Suppressor macrophage (primary cell): ENCODE measurements at regions not wholly inside any gene's neighbourhood (a gene's known extent, or its start where the extent isn't known, plus 50 kb on each side); places are given as distances from the start of the nearest gene placed in this dataset.

ENCODE experiments used
- DNase-seq, 4 experiments: peaks; one replicate each; pipeline ENCODE4 v3.0.0-alpha.2; 2020 to 2022

DNA sequence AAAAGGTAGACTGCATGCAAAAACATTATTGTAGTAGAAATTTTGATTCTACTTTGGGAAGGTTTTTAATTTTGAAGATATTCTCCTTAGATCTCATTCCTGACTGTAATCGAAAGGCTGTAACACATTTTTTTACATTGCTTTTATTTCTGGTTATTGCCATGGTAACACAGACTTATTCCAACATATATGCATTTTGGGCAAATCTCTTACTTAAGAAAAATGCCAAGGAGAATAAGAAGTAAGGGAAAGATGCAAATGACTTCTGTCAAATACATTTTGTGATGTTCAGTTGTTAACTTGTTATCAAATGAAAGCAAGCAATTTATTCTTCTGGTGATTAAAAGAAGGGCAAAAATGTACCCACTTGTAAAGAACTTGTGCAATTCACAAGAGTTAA lies 267.5 kb downstream of the AASDHPPT start:
- DNase-seq = no peak

DNA sequence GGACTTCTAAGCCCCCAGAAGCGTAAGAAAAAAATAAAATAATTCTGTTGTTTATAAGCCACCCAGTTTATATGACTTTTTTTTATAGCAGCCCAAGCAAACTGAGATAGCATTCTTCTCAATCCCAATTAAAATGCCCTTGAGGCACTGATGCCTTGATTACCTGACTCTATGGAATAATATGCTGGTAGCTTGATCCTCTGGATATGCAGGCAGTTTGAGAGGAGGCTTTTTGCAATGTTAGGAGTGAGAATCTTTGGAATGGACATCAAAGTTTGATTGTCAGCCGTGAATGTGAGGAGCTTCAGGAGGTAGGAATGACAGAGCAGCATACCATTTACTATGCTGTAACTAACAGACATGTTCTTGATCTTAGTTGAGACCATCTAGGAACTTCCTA lies 275.6 kb downstream of the AASDHPPT start:
- DNase-seq = no peak

DNA sequence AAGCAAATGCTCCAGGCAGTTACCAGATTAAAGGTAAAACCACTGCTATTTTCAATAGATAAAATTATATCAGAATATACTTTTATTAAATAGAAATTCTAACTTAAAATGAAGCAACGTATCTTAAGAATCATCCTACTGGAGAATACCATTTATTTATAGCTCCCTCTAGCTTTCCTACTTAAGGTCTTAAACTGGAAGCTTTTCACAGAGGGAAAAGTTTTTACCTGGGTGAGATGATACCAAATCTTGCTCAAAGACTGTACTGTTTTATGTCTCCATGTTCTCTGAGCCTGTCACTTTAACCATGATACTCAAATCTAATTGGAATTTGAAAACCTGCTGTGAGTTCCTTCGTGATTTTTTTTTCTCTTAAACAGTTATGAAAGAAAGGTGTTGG lies 291.8 kb downstream of the AASDHPPT start:
- DNase-seq = no peak

DNA sequence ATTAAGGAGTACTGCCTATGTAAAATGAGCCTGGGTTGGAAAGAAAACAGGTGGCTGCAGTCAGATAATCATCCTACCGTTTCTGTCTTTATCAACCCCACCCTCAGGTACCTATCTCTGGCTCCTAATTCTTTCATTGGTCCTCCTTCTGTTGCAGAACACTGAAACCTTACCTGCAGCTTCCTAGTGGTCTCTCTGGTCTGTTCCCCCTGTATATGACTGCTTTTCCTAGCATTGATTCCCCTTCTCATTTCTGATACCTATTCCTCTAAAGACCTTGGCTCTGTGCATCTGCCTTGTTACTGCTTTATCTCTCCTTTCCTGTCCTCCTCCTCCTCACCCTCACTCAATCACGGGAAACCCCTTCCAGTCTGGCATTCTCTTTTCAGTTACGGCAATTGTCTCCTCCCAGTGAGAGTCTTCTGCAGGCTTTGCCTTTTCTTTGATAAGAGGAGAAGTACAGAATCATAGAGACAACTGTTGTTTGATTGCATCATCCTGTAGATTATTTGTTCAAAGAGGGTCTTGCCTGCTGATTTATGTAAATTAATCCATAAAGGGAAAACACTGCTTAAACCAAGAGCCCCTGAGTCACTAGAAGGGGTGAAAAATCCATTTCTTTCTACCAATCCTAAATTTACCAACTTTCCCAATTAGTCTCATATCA lies 301.2 kb downstream of the AASDHPPT start:
- no peak for DNase-seq

DNA sequence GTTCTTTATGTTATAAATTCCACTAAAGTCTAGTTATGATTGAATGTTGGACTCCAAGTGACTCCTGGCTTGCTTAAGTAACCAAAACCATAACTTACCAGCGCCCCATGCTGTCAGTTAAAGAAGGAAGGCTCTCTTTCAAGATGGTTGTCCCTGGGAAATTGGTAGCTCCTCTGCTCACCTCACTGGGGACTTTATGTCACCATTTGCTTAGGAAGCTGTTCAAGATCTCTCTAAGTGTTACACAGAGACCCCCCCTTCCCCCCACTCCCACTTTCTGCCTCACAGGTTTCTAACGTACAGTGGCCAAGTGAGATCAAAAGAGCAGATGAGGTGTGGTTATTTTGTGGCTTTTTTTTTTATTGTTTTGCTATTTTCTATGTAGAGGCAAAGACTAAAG lies 301.8 kb downstream of the AASDHPPT start:
- no peak for DNase-seq

DNA sequence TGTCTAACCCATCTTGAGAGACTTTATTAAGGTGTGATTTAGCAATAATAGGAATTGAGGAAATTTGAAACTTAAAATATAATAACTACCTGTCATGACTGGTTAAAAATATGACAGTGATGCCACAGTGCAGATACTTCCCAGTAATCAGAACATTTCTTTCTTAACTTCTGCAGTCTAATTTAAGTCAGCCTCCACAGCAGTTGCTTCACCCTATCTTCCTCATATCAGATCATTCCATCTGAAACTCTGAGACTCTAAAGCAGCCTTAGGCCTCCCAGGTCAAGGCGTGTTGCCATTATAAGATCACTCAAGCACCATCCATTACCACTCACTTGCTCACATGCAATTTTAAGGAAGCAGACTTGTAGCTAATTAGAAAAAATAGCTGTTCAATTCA lies 302.2 kb downstream of the AASDHPPT start:
- no peak for DNase-seq

DNA sequence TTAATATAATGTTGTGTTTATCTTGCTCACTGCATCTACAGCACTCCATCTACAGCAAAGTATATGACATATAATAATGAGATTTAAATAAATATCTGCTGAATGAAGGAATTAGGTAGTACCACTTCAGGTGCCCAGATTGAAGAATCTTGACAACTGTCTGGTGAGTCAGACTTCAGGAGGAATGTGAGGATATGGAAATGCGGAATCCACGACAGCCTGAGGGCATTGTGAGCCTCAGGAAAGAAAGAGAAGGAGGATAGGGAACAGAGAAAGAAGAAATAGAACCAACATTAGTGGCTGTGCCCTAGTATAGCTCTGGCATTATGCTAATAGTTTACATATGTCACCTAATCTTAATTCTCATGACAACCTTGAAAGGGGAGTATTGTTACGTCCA lies 304.4 kb downstream of the AASDHPPT start:
- DNase-seq = no peak

DNA sequence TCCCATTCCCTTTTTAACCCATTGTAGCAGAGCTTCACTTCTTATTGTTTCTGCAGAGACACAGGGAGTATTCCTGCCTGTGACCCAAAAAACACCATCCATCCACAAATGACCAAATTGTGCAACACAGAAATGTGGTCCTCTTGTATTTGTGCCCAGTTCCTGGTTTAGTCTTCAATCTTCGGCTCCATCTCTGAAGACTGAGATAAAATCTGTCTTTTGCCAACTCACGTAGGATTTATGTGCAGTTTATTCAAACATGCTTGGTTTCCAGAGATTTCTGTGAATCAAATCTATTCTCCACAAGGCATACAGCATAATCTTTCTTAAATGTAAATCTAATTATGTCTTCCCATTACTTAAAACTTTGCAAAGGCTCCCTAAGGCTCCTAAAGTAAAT lies 307.0 kb downstream of the AASDHPPT start:
- no peak for DNase-seq

DNA sequence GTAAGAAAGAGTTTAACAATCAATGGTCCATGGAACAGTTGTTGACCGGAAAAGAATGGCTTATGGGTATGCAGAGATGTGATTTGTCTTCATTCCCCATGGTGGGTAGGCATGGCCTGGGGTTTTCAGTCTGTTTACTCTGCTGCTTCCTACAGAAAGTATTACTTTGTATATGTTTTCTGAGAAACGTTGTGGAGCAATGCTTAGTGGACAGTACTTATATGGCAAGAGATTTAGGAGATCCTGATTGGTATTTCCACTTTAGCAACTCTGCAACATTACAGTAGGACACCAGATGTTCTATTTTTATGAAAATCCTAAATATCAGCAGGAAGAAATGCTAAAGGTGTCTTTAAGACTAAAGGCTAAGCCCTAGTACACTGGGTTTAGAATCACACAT lies 309.1 kb downstream of the AASDHPPT start:
- no peak for DNase-seq

DNA sequence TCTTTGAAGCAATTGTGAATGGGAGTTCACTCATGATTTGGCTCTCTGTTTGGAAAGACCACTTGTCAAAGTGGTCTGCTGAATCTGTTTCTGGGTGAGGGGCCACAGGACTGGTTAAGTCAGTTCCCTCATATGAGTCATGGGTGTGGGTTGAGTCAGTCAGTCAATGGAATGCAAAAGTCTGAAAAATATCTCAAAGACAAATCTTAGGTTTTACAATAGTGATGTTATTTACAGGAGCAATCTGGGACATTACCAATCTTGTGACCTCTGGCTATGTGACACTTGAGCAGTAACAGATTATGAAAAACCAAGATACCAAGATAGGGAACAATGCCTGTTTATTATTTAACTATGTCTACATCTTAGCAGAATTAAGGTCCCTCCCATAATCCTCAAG lies 311.6 kb downstream of the AASDHPPT start:
- no peak for DNase-seq

DNA sequence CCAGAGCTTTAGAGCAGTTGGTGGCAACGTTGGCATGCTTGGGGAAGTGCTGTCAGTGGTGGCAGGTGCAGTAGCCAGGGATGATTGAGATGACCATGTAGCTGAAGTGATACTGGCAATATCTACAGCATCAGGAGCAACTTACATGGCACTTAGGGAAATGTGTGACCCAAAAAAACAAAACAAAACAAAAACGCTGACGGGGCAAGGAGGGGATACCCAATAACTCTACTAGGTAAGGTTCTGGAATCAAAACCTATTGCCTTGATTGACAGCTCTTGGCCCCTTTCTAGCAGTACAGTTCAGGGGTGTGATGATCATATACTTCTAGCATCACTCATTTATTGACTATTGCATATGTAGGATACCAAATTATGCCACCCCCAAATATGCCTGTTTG lies 312.6 kb downstream of the AASDHPPT start:
- DNase-seq = no peak

DNA sequence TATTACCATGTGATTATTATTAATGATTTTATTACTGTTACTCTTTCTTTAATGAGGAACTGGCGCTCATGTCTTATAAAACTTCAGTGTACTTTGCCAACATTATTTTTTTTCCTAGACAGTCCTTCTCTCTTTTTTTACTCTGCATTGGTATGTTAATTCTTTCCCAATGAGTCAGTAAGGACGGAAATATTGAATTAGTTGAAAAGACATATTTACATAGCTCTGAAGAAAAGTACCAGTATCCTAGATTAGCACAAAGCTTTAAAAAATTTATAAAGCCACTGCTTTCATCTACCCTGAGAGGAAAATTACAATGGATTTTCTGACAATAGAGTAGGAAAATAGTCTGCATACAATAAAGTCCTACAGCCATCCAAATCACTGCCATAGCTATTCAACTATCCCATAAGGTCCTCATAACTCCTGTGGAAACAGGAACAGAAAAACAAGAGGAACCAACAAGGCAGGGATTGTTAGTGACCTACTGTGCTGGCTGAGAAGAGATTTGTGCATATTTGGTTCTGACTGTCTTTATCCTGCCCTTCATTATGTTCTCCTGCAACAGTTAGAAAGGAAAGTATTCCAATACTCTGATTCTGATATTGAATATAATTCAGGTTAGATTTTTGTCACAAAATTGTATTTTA lies 314.4 kb downstream of the AASDHPPT start:
- no peak for DNase-seq

DNA sequence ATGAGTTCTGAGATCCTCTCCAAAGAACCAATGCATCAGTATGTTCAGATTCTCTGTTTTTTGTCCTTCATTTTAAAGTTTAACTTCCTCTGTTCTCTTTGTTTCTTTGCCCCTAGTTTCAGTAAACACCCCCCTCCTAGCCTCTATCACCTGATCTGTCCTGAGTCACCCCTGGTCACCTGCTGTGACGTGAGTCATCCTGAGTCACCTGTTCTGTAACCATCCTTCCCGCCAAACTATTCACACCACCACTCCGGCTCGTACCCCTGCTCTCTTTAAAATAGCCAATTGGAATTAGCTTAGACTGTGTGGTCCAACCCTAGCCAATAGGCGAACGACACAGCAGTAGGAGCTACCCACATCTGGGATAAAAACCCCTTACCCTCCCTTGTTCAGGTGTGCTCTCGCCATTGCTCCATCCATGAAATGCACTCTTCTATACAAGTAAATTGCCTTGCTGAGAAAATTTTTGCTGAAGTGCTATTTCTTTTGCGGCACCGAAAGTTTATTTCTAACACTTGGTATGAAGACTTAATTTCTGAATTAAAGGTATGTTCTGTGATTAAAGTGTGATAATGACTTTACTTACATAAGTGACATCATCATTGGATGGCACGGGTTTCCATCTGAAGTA lies 318.4 kb downstream of the AASDHPPT start:
- DNase-seq = no peak

DNA sequence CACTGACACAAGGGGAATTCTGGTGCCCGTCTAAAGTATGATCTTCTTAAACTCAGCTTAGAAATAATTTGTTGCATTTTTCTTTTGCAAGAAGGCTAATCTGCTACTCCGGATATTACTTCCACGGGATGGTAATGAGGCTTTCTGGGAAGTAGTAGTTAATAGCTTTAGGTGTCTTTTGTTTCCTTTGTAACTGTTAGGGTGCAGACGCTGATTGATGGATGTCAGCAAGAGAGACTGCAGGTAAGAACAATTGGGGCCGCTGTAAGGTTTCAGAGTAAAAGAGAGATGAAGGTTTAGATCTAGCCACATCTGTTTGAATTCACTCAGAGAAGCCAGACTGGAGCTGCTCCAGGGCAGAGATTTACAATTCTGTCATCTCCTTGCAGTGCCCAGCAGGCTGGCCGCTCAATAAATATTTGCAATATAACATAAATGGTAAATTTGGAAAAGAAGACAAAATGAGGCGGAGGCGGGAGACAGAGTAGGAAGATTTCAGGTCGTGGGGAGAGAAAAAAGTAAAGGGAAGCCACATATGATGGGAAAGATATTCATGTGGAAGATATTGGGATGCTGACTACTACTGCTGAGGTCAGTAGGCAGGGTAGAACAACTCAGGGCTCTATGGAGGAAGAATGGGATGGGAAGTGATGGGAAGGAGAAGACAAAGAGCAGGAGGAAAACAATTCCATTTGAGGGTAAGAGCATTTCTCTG lies 320.5 kb downstream of the AASDHPPT start:
- DNase-seq = no peak

DNA sequence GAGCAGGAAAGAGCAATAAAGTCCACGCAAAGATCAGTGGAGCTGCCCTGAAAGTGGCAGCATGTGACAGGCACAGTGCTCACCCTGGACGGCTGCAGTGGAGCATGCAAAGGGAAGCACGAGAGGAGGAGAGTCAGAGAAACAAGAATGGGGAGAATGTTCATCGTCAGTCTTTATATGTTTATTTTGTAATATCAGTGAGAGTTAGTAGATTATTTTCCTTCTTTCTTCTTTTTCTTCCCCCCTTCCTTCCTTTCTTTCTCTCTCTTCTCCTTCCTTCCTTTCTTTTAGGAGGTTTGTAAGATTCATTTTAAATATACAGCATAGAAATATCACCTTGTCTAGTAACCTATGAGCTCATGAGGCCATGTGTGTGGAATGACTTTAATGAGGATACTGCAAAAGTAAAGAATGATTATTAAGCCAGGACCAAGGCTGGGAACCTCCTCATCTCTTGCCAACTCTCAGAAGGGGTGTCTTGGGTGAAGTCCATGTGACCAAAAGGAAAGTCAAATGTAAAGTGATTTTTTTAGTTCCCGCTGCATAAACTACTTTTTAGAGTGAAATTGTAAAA lies 321.1 kb downstream of the AASDHPPT start:
- DNase-seq = no peak

DNA sequence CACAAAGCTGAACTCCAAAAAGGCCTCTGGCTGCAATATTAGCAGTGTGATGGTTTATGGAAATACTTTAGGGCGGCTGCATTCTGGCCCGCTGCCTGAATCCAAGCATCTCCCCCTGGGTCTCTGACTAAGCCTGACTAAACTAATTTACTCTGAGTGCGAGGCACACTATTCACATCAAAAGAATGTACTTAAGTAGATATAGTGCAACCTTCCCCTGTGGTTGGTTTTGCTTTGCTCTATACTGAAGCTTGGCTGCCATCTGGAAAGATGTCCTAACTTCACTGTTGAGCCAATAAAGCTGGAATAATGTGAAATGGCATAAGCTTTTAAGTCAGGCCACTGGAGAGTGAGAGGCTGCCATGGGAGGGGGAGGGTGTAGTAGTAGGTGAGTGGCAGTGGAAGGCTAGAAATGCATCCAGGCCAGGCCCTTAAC lies 321.6 kb downstream of the AASDHPPT start:
- no peak for DNase-seq

DNA sequence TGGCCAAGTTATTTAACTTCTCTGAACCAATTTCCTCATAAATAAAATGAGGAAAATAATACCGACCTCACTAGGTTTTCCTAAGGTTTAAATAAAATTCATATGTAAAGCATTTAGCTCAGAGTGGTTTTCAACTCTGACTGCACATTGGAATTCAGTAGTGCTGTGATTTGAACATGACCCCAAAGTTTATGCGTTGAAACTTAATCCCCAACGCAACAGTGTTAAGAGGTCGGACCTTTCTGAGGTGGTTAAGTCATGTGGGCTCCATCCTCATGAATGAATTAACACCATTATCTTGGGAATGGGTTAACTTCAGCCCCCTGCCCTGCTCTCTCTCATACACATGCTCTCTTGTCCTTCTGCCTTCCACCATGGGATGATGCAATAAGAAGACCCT lies 322.2 kb downstream of the AASDHPPT start:
- no peak for DNase-seq

DNA sequence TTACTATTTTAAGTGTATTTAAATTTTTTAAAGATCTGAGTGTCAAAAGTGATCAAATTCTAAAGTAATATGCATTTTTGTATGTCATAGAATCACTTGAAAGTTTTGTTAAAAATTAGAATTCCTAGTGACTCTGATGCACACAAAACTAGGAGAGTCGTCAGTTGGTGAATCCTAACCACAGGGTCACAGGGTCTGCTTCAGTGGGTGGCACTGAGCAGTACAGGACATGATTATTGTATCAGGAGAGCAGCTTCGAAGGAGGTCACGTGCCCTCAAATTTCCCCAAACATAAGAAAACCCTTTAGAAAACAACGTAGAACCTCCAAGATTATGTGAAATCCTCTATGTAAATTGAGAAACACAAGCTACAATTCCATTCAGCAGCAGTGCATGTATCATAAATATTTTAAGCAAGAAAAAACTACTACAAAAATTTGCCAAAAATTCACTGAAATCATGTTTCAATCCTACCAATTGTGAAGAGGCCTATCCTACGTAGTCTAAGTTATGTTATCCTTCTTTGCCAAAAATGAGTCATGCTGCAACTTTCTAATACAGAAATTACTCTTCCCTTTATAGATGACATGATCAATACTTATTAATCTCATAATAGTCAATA lies 323.6 kb downstream of the AASDHPPT start:
- DNase-seq = no peak

DNA sequence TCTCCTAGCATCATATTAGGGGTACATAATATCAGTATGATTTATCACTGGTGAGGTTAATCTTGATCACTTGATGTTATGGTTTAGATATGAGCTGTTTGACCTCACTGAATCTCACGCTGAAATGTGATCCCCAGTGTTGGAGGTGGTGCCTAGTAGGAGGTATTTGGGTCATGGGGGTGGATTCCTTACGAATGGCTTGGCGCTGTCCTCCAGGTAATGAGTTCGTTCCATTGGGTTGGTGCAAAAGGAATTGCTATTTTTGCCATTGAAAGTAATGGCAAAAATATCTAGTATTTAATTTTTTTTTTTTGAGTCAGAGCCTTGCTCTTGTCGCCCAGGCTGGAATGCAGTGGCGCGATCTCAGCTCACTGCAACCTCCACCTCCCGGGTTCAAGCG lies 326.3 kb downstream of the AASDHPPT start:
- no peak for DNase-seq

DNA sequence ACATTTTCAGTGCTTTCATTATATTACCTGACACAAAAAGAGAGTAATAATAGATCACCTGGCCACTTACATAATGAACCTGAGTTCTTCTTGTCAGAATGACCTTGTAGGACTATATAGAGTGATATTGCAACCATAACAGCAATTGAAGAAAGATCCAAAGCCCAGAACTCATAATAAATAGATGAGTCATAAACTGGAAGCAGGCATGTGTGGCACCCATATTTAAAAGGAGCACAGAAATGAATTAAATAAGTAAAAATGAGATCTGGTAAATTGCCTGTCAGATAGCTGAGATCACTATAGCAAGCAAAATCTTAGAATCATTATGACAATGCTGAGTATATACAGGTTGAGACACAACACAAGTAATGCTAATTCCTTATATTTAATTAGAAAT lies 331.8 kb downstream of the AASDHPPT start:
- no peak for DNase-seq

DNA sequence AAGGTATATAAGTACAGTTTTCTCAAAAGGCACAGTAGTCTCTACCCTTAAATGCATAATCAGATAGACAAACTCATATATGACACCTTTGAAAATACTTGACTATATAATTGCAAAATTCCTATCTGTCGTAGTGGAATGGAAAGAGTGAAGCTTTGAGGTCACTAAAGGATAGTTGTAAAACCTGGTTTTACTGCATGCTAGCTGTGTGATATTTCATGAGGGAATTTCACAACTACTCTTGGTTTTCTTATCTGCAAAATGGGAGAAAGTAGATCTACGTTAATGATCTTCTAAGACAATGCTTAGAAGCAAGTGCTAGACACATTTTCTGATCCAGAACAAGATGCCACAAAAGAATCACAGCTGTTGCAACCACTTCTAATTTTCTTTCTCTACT lies 332.2 kb downstream of the AASDHPPT start:
- no peak for DNase-seq

DNA sequence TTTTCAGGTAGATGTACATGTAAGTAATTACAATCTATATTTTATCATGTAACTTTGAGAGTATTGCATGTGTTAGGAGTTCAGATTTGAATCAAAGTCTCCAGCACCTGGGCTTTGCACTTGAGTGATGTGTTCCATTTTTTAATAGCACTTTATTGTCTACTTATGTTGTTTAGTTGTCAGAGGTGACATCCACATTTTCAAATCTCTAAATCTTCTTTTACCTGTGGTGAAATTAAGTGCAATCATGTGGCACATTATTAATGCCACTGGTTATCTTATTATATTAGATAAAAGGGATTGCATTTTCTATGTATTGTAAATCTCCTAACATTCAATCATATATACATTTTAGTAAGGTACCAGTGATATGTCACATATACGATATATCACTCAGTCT lies 333.4 kb downstream of the AASDHPPT start:
- DNase-seq = no peak

DNA sequence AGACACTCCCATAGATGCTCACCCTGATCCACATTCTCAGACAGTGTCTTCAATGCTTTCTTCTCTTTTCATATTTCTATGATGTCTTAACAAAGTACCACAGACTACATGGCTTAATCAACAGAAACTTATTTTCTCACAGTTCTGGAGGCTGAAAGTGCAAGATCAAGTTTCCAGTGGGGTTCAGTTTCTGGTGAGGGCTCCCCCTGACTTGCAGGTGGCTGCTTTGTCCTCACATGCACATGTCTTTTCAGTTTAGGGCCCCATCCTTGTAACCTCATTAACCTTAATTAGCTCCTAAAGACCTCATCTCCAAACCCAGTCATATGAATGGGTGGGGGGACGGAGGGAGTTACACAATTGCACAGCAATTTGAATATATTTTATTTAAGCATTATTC lies 335.8 kb downstream of the AASDHPPT start:
- DNase-seq = no peak
